ENCODE measurements at regions not wholly inside any gene's neighbourhood (a gene's known extent, or its start where the extent isn't known, plus 50 kb on each side); places are given as distances from the start of the nearest gene placed in this dataset.

- CTCF ChIA-PET = no interaction called here
- Histone ChIP-seq H3K4me1 (ENCODE audit: control extremely low read depth in 1 of 4, control insufficient read depth in 4 of 4, insufficient read depth in 4 of 4, low read length in 3 of 4) (peaks cover 13 to 40% (median 20%) of the 10 kb centered on the region in 4 experiments), H3K36me3 (ENCODE audit: control insufficient read depth in 4 of 4, insufficient read depth in 4 of 4, low read length in 3 of 4) (no peaks in the 10 kb centered on the region), H3K27me3 (replicated peaks in 2 of 5; ENCODE audit: control insufficient read depth in 4 of 5, insufficient read depth in 5 of 5, low read length in 4 of 5) (no peaks in the 10 kb centered on the region), H3K9me3 (ENCODE audit: control extremely low read depth in 1 of 5, control insufficient read depth in 4 of 5, insufficient read depth in 2 of 5, low read depth in 1 of 5, low read length in 4 of 5) (no peaks in the 10 kb centered on the region), H3K4me3 (ENCODE audit: control insufficient read depth in 1 of 7, extremely low read depth in 1 of 7, insufficient read depth in 4 of 7, low read depth in 2 of 7, low read length in 6 of 7) (peak overlapping the region in 2 of 7 experiments; percentile 1 to 34), H3K27ac (ENCODE audit: insufficient read depth in 1 of 2, low read depth in 1 of 2, low read length in 2 of 2, poor library complexity in 1 of 2, severe bottlenecking in 2 of 2) (no peak overlapping the region)
- DNase-seq = peak; percentile 75 to 96 (median 95)
- POLR2A ChIA-PET = no interaction called here
Observed at GRCh38 chr3:78277801-78278200, 1237.9 kb downstream of the ROBO2 start.

GRCh38 chr3:78279091-78279490, 1239.2 kb downstream of the ROBO2 start:
- H3K27ac ChIP-seq (ENCODE audit: insufficient read depth in 1 of 2, low read depth in 1 of 2, low read length in 2 of 2, poor library complexity in 1 of 2, severe bottlenecking in 2 of 2) = no peak overlapping the region

GRCh38 chr3:78281381-78281780, 1241.5 kb downstream of the ROBO2 start:
- H3K9me3 ChIP-seq (ENCODE audit: control extremely low read depth in 1 of 5, control insufficient read depth in 4 of 5, insufficient read depth in 2 of 5, low read depth in 1 of 5, low read length in 4 of 5) = no peaks in the 10 kb centered on the region
- DNase-seq = no peak
- no peaks in the 10 kb centered on the region for H3K36me3 ChIP-seq (ENCODE audit: control insufficient read depth in 4 of 4, insufficient read depth in 4 of 4, low read length in 3 of 4)
- 95% methylated on average over 6 of the region's 6 CpGs for WGBS (ENCODE audit: insufficient coverage)
- peaks cover 2 to 31% (median 22%) of the 10 kb centered on the region in 4 experiments for H3K4me1 ChIP-seq (ENCODE audit: control extremely low read depth in 1 of 4, control insufficient read depth in 4 of 4, insufficient read depth in 4 of 4, low read length in 3 of 4)
- no peaks in the 10 kb centered on the region for H3K27me3 ChIP-seq (replicated peaks in 2 of 5; ENCODE audit: control insufficient read depth in 4 of 5, insufficient read depth in 5 of 5, low read length in 4 of 5)
- ChIA-PET POLR2A (no interaction called here), CTCF (no interaction called here)
- H3K4me3 ChIP-seq (ENCODE audit: control insufficient read depth in 1 of 7, extremely low read depth in 1 of 7, insufficient read depth in 4 of 7, low read depth in 2 of 7, low read length in 6 of 7) = no peak overlapping the region
- H3K27ac ChIP-seq (ENCODE audit: insufficient read depth in 1 of 2, low read depth in 1 of 2, low read length in 2 of 2, poor library complexity in 1 of 2, severe bottlenecking in 2 of 2) = no peak overlapping the region

More at GRCh38 chr3:78279091-78279490, 1239.2 kb downstream of the ROBO2 start:
- WGBS (ENCODE audit: insufficient coverage) = 67% methylated on average over 1 of the region's 3 CpGs
- H3K9me3 ChIP-seq (ENCODE audit: control extremely low read depth in 1 of 5, control insufficient read depth in 4 of 5, insufficient read depth in 2 of 5, low read depth in 1 of 5, low read length in 4 of 5) = no peaks in the 10 kb centered on the region
- H3K27me3 ChIP-seq (replicated peaks in 2 of 5; ENCODE audit: control insufficient read depth in 4 of 5, insufficient read depth in 5 of 5, low read length in 4 of 5) = no peaks in the 10 kb centered on the region
- POLR2A ChIA-PET = interaction anchor here (0.6 kb wide), 1 partner anchor 366 kb away, joined by 4 read pairs; no protein-coding TSS in a partner anchor
- no peak overlapping the region for H3K4me3 ChIP-seq (ENCODE audit: control insufficient read depth in 1 of 7, extremely low read depth in 1 of 7, insufficient read depth in 4 of 7, low read depth in 2 of 7, low read length in 6 of 7)
- peaks cover 5 to 28% (median 16%) of the 10 kb centered on the region in 4 experiments for H3K4me1 ChIP-seq (ENCODE audit: control extremely low read depth in 1 of 4, control insufficient read depth in 4 of 4, insufficient read depth in 4 of 4, low read length in 3 of 4)
- no peak for DNase-seq
- CTCF ChIA-PET = no interaction called here
- H3K36me3 ChIP-seq (ENCODE audit: control insufficient read depth in 4 of 4, insufficient read depth in 4 of 4, low read length in 3 of 4) = no peaks in the 10 kb centered on the region

- 100% methylated on average over 1 of the region's 2 CpGs for WGBS (ENCODE audit: insufficient coverage)
- POLR2A ChIA-PET = no interaction called here
- H3K4me1 ChIP-seq (ENCODE audit: control extremely low read depth in 1 of 4, control insufficient read depth in 4 of 4, insufficient read depth in 4 of 4, low read length in 3 of 4) = peaks cover 0 to 11% (median 8%) of the 10 kb centered on the region in 4 experiments
- no peaks in the 10 kb centered on the region for H3K36me3 ChIP-seq (ENCODE audit: control insufficient read depth in 4 of 4, insufficient read depth in 4 of 4, low read length in 3 of 4)
- no peaks in the 10 kb centered on the region for H3K27me3 ChIP-seq (replicated peaks in 2 of 5; ENCODE audit: control insufficient read depth in 4 of 5, insufficient read depth in 5 of 5, low read length in 4 of 5)
- no peak overlapping the region for H3K4me3 ChIP-seq (ENCODE audit: control insufficient read depth in 1 of 7, extremely low read depth in 1 of 7, insufficient read depth in 4 of 7, low read depth in 2 of 7, low read length in 6 of 7)
- CTCF ChIA-PET = interaction anchor here (1.4 kb wide), 1 partner anchor 9 kb away, joined by 4 read pairs; no protein-coding TSS in a partner anchor
- DNase-seq = no peak
- no peaks in the 10 kb centered on the region for H3K9me3 ChIP-seq (ENCODE audit: control extremely low read depth in 1 of 5, control insufficient read depth in 4 of 5, insufficient read depth in 2 of 5, low read depth in 1 of 5, low read length in 4 of 5)
- H3K27ac ChIP-seq (ENCODE audit: insufficient read depth in 1 of 2, low read depth in 1 of 2, low read length in 2 of 2, poor library complexity in 1 of 2, severe bottlenecking in 2 of 2) = no peak overlapping the region
Observed at GRCh38 chr3:78283994-78284393, 1244.1 kb downstream of the ROBO2 start.

GRCh38 chr3:78285032-78285728, 1245.3 kb downstream of the ROBO2 start:
- no peaks in the 10 kb centered on the region for H3K27me3 ChIP-seq (replicated peaks in 2 of 5; ENCODE audit: control insufficient read depth in 4 of 5, insufficient read depth in 5 of 5, low read length in 4 of 5)
- H3K27ac ChIP-seq (ENCODE audit: insufficient read depth in 1 of 2, low read depth in 1 of 2, low read length in 2 of 2, poor library complexity in 1 of 2, severe bottlenecking in 2 of 2) = no peak overlapping the region
- no peaks in the 10 kb centered on the region for H3K9me3 ChIP-seq (ENCODE audit: control extremely low read depth in 1 of 5, control insufficient read depth in 4 of 5, insufficient read depth in 2 of 5, low read depth in 1 of 5, low read length in 4 of 5)
- 54% methylated on average over 6 of the region's 6 CpGs for WGBS (ENCODE audit: insufficient coverage)
- ChIA-PET POLR2A (no interaction called here), CTCF (interaction anchor here (0.9 to 1.0 kb wide), 2 partner anchors 36 to 118 kb away, joined by 3 read pairs; no protein-coding TSS in a partner anchor)
- H3K36me3 ChIP-seq (ENCODE audit: control insufficient read depth in 4 of 4, insufficient read depth in 4 of 4, low read length in 3 of 4) = no peaks in the 10 kb centered on the region
- H3K4me1 ChIP-seq (ENCODE audit: control extremely low read depth in 1 of 4, control insufficient read depth in 4 of 4, insufficient read depth in 4 of 4, low read length in 3 of 4) = peaks cover 0 to 9% (median 7%) of the 10 kb centered on the region in 4 experiments
- peak overlapping the region in 1 of 7 experiments; percentile 8 for H3K4me3 ChIP-seq (ENCODE audit: control insufficient read depth in 1 of 7, extremely low read depth in 1 of 7, insufficient read depth in 4 of 7, low read depth in 2 of 7, low read length in 6 of 7)
- peak in 2 of 3 donors; percentile 40 to 44 for DNase-seq

- Histone ChIP-seq H3K4me1 (ENCODE audit: control extremely low read depth in 1 of 4, control insufficient read depth in 4 of 4, insufficient read depth in 4 of 4, low read length in 3 of 4) (peaks cover 0 to 9% (median 7%) of the 10 kb centered on the region in 4 experiments), H3K27me3 (replicated peaks in 2 of 5; ENCODE audit: control insufficient read depth in 4 of 5, insufficient read depth in 5 of 5, low read length in 4 of 5) (no peaks in the 10 kb centered on the region), H3K36me3 (ENCODE audit: control insufficient read depth in 4 of 4, insufficient read depth in 4 of 4, low read length in 3 of 4) (no peaks in the 10 kb centered on the region), H3K9me3 (ENCODE audit: control extremely low read depth in 1 of 5, control insufficient read depth in 4 of 5, insufficient read depth in 2 of 5, low read depth in 1 of 5, low read length in 4 of 5) (no peaks in the 10 kb centered on the region), H3K4me3 (ENCODE audit: control insufficient read depth in 1 of 7, extremely low read depth in 1 of 7, insufficient read depth in 4 of 7, low read depth in 2 of 7, low read length in 6 of 7) (no peak overlapping the region), H3K27ac (ENCODE audit: insufficient read depth in 1 of 2, low read depth in 1 of 2, low read length in 2 of 2, poor library complexity in 1 of 2, severe bottlenecking in 2 of 2) (no peak overlapping the region)
- ChIA-PET CTCF (no interaction called here), POLR2A (no interaction called here)
- no peak for DNase-seq
Observed at GRCh38 chr3:78287085-78287484, 1247.2 kb downstream of the ROBO2 start.

- Histone ChIP-seq H3K4me3 (ENCODE audit: control insufficient read depth in 1 of 7, extremely low read depth in 1 of 7, insufficient read depth in 4 of 7, low read depth in 2 of 7, low read length in 6 of 7) (no peak overlapping the region), H3K4me1 (ENCODE audit: control extremely low read depth in 1 of 4, control insufficient read depth in 4 of 4, insufficient read depth in 4 of 4, low read length in 3 of 4) (no peaks in the 10 kb centered on the region), H3K27ac (ENCODE audit: insufficient read depth in 1 of 2, low read depth in 1 of 2, low read length in 2 of 2, poor library complexity in 1 of 2, severe bottlenecking in 2 of 2) (no peak overlapping the region), H3K9me3 (ENCODE audit: control extremely low read depth in 1 of 5, control insufficient read depth in 4 of 5, insufficient read depth in 2 of 5, low read depth in 1 of 5, low read length in 4 of 5) (peaks cover 0 to 2% (median 0%) of the 10 kb centered on the region in 5 experiments), H3K27me3 (replicated peaks in 2 of 5; ENCODE audit: control insufficient read depth in 4 of 5, insufficient read depth in 5 of 5, low read length in 4 of 5) (no peaks in the 10 kb centered on the region), H3K36me3 (ENCODE audit: control insufficient read depth in 4 of 4, insufficient read depth in 4 of 4, low read length in 3 of 4) (no peaks in the 10 kb centered on the region)
- 88% methylated on average over 1 of the region's 3 CpGs for WGBS (ENCODE audit: insufficient coverage)
- CTCF ChIA-PET = no interaction called here
- POLR2A ChIA-PET = no interaction called here
- DNase-seq = no peak
Observed at GRCh38 chr3:78293284-78293683, 1253.4 kb downstream of the ROBO2 start.

Data from common myeloid progenitor, CD34-positive (primary cell).